ENCODE measurements at regions not wholly inside any gene's neighbourhood (a gene's known extent, or its start where the extent isn't known, plus 50 kb on each side); places are given as distances from the start of the nearest gene placed in this dataset.

DNA sequence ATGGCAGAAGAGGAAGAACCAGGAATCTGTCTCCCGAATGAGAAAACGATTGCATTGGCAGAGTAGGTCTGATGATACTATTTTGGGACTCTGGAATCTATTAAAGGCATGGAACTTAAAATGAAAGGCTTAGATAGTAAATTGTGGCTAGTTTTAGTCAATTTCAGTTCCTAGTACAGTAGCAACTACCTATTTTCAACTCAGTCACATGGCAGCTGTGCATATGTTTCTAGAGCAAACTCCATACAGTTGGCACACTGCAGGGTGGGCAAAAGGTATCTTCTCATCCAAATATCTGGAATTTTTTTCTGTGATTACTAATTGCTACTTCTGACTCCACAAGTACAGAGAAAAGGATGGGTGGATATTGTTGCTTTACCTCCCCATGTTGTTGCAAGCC lies 663.6 kb downstream of the PCDH7 start:
- Histone ChIP-seq H3K27ac (no peak overlapping the region), H3K4me1 (no peaks in the 10 kb centered on the region), H3K27me3 (no peaks in the 10 kb centered on the region), H3K9me3 (no peaks in the 10 kb centered on the region), H3K4me3 (no peak overlapping the region), H3K36me3 (no peaks in the 10 kb centered on the region)
- intact Hi-C loops (cut with DNase I; ENCODE audit: low total_unique reads) = no loop called here
- no peak for DNase-seq
- in situ Hi-C loops (cut with MboI; ENCODE audit: low sequenced_read_pairs in 4 of 4) = no loop called here
- TF ChIP-seq, protein P1, sequence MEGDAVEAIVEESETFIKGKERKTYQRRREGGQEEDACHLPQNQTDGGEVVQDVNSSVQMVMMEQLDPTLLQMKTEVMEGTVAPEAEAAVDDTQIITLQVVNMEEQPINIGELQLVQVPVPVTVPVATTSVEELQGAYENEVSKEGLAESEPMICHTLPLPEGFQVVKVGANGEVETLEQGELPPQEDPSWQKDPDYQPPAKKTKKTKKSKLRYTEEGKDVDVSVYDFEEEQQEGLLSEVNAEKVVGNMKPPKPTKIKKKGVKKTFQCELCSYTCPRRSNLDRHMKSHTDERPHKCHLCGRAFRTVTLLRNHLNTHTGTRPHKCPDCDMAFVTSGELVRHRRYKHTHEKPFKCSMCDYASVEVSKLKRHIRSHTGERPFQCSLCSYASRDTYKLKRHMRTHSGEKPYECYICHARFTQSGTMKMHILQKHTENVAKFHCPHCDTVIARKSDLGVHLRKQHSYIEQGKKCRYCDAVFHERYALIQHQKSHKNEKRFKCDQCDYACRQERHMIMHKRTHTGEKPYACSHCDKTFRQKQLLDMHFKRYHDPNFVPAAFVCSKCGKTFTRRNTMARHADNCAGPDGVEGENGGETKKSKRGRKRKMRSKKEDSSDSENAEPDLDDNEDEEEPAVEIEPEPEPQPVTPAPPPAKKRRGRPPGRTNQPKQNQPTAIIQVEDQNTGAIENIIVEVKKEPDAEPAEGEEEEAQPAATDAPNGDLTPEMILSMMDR (IDR thresholded peaks at IDR 0.05 in 4 of 5, conservative IDR thresholded peaks at IDR 0.05 in 1 of 5) = no peak
- no peak for TF ChIP-seq POLR2A (IDR thresholded peaks at IDR 0.05)
- no peak for ATAC-seq

DNA sequence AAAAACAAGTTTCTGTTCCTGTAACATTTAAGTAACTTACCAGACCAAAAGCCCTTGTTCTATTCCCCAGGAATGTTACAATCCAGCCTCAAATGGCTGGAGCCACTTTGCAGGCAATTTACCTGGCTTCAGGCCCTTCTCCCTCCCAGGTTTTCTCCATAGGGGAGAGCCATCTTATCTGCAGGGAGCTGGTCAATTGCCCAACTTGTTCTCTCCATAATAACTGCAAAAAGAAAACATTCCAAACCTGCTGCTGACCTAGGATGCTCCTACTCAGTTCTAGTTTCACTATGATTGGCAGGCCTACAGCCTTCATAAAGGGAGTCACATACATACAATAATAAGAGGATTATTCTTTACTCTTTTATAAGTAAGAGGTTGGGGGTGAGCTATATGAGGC lies 670.7 kb downstream of the PCDH7 start:
- in situ Hi-C loops (cut with MboI; ENCODE audit: low sequenced_read_pairs in 4 of 4) = no loop called here

DNA sequence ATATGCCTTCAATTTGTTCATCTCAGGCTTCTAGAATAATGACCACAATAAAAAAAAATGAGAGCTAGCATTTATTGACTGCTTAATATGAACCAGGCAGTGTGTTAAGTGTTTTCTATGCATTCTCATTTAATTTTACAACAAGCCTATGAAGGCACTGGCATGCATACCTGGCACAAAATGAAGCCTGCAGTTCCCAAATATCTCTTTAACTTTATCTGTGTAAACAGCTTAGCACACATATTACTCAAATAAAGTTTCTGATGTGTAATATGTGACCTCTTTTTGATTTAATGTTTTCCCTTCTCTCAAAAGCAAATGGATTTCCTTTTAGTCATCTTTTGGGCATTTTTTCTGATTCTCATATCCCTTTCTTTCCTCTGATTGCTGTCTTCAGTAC lies 671.8 kb downstream of the PCDH7 start:
- no peak overlapping the region for H3K27ac ChIP-seq
- no peak for DNase-seq
- H3K4me1 ChIP-seq = no peaks in the 10 kb centered on the region
- ATAC-seq = no peak
- in situ Hi-C loops (cut with MboI; ENCODE audit: low sequenced_read_pairs in 4 of 4) (no loop called here), intact Hi-C loops (cut with DNase I; ENCODE audit: low total_unique reads) (no loop called here)
- no peaks in the 10 kb centered on the region for H3K36me3 ChIP-seq
- no peaks in the 10 kb centered on the region for H3K9me3 ChIP-seq
- no peaks in the 10 kb centered on the region for H3K27me3 ChIP-seq
- TF ChIP-seq POLR2A (IDR thresholded peaks at IDR 0.05) = no peak
- TF ChIP-seq, protein P1 (IDR thresholded peaks at IDR 0.05 in 4 of 5, conservative IDR thresholded peaks at IDR 0.05 in 1 of 5) = no peak
- H3K4me3 ChIP-seq = no peak overlapping the region

More for the DNA sequence above, 670.7 kb downstream of the PCDH7 start:
- no peak overlapping the region for H3K27ac ChIP-seq
- no peaks in the 10 kb centered on the region for H3K4me1 ChIP-seq
- no peaks in the 10 kb centered on the region for H3K36me3 ChIP-seq
- intact Hi-C loops (cut with DNase I; ENCODE audit: low total_unique reads) = no loop called here
- H3K9me3 ChIP-seq = no peaks in the 10 kb centered on the region
- ATAC-seq = no peak
- no peak overlapping the region for H3K4me3 ChIP-seq
- TF ChIP-seq POLR2A (IDR thresholded peaks at IDR 0.05) = no peak
- TF ChIP-seq, protein P1 (IDR thresholded peaks at IDR 0.05 in 4 of 5, conservative IDR thresholded peaks at IDR 0.05 in 1 of 5) = no peak
- no peak for DNase-seq
- H3K27me3 ChIP-seq = no peaks in the 10 kb centered on the region

DNA sequence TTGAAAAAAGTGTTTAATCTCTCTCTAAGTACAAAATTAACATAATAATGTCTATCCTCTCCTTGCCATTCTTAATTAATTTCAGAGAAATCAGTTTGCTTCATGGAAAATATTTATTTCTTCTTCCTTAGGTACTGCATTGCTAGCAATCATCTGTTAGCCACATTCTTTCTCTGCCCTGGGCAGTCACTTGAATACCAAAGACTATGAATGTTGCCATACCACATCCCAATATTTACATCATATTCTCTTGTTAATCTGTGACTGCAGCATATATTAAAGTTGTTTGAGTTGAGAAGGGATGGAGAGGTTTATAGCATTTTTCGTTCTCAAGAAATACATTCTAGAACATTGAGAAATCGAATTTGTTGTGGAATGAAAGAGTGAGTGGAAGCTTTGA lies 672.8 kb downstream of the PCDH7 start:
- intact Hi-C loops (cut with DNase I; ENCODE audit: low total_unique reads) = no loop called here
- Histone ChIP-seq H3K4me3 (no peak overlapping the region), H3K27ac (no peak overlapping the region), H3K9me3 (no peaks in the 10 kb centered on the region), H3K36me3 (no peaks in the 10 kb centered on the region), H3K4me1 (no peaks in the 10 kb centered on the region), H3K27me3 (no peaks in the 10 kb centered on the region)
- no peak for ATAC-seq
- no peak for TF ChIP-seq POLR2A (IDR thresholded peaks at IDR 0.05)
- TF ChIP-seq, protein P1 (IDR thresholded peaks at IDR 0.05 in 4 of 5, conservative IDR thresholded peaks at IDR 0.05 in 1 of 5) = no peak
- in situ Hi-C loops (cut with MboI; ENCODE audit: low sequenced_read_pairs in 4 of 4) = no loop called here
- no peak for DNase-seq

DNA sequence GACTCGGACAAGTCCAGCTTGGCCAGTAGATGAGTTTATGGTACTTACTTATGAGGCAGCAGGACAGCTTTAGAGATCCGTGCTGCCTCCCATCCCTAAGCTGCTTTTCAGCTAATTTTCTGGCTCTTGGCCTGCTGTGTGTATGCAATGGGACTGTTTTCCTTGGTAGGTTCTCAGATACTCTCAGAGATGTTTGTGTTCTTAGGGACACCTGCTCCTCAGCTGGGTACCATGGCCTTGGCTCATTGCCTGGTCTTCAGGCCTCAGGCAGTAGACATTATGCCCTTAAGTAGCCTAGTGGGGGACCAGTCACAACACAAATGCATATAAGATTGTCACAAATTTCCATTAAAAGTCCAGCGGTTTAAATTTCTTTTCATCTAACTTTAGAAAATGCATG lies 688.0 kb downstream of the PCDH7 start:
- DNase-seq (no peak), ATAC-seq (no peak)
- H3K27ac ChIP-seq = no peak overlapping the region
- TF ChIP-seq, protein P1 (IDR thresholded peaks at IDR 0.05 in 4 of 5, conservative IDR thresholded peaks at IDR 0.05 in 1 of 5) = no peak
- no peak for TF ChIP-seq POLR2A (IDR thresholded peaks at IDR 0.05)
- H3K4me3 ChIP-seq = no peak overlapping the region
- no peaks in the 10 kb centered on the region for H3K27me3 ChIP-seq
- in situ Hi-C loops (cut with MboI; ENCODE audit: low sequenced_read_pairs in 4 of 4) (no loop called here), intact Hi-C loops (cut with DNase I; ENCODE audit: low total_unique reads) (no loop called here)
- H3K9me3 ChIP-seq = no peaks in the 10 kb centered on the region
- H3K4me1 ChIP-seq = no peaks in the 10 kb centered on the region
- no peaks in the 10 kb centered on the region for H3K36me3 ChIP-seq
